ENCODE measurements at regions not wholly inside any gene's neighbourhood (a gene's known extent, or its start where the extent isn't known, plus 50 kb on each side); places are given as distances from the start of the nearest gene placed in this dataset.
A peak's percentile ranks its signal among the peaks of the same experiment; 100 is the strongest.

DNA sequence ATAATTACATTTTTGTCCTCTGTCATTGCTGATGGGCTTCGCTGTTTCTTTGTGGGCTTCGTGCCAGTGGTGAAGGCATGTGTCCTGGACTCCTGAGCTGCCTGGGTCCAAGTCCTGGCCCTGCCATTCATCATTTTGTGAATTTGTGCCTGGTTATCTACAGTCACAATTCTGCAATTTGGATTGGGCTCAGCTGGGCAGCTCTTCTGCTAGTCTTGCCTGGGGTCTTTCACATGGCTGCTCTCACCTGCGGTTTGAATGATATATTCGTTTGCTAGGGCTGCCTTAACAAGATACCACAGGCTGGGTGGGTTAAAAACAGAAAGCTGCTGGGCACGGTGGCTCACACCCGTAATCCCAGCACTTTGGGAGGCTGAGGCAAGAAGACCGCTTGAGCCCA lies 192.7 kb upstream of the IER5L start:
- in situ Hi-C loops (cut with HindIII; ENCODE audit: low pct_unique_long_range_greater_than_20kb, low sequenced_read_pairs) = no loop called here
- no peak for DNase-seq (ENCODE audit: low read depth)

DNA sequence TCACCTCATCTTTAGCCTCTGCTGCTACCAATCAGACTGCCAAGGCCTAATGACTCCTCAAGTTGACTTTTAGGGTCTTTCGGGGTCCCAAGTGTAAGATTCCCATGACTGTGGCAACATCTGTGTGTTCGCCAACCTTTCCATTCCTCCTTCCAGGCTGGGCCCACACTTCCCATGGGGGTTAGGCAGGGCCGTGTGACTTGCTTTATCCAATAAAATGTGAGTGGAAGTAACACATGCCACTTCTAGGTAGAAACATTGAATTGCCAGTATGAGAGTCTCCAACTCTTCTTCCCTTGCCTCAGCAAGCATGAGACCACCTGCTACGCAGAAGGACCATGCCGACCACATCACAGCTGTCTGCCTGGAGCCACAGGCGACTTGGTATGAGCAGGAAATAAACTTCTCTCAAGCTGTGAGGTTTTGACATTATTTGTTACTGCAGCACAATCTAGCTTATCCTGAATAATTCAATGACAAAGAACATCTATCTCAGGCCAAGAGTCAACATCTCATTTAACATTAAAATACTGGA lies 190.4 kb upstream of the IER5L start:
- in situ Hi-C loops (cut with HindIII; ENCODE audit: low pct_unique_long_range_greater_than_20kb, low sequenced_read_pairs) = no loop called here
- DNase-seq (ENCODE audit: low read depth) = no peak

DNA sequence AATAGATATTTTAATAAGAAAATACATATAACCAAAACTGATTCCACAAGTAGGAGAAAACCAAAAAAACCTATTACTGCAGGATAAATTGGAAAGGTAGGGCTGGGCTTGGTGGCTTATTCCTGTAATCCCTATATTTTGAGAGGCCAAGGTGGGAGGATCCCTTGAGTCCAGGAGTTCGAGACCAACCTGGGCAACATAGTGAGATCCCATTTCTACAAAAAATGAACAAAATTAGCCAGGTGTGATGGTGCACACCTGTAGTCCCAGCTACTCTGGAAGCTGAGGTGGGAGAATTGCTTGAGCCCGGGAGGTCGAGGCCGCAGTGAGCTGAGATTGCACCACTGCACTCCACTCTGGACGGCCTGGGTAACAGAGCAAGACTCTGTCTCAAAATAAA lies 189.2 kb upstream of the IER5L start:
- in situ Hi-C loops (cut with HindIII; ENCODE audit: low pct_unique_long_range_greater_than_20kb, low sequenced_read_pairs) = no loop called here
- no peak for DNase-seq (ENCODE audit: low read depth)

DNA sequence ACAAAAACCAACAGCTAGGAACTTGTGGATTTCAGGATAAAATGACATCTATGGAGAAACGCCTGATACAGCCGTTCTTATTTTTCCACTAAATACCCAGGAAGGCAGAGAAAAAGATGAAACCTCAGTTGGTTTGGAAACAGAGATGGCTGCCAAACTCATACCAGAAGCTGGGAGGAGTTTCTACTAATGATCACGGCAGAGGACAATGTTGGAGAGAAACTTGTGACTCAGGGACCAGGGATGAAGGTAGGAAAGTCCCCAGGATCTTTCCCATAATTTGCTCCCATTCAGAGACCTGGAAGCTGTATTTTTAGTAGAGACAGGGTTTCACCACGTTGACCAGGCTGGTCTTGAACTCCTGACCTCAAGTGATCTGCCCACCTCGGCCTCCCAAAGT lies 187.1 kb upstream of the IER5L start:
- no peak for DNase-seq (ENCODE audit: low read depth)
- in situ Hi-C loops (cut with HindIII; ENCODE audit: low pct_unique_long_range_greater_than_20kb, low sequenced_read_pairs) = no loop called here

DNA sequence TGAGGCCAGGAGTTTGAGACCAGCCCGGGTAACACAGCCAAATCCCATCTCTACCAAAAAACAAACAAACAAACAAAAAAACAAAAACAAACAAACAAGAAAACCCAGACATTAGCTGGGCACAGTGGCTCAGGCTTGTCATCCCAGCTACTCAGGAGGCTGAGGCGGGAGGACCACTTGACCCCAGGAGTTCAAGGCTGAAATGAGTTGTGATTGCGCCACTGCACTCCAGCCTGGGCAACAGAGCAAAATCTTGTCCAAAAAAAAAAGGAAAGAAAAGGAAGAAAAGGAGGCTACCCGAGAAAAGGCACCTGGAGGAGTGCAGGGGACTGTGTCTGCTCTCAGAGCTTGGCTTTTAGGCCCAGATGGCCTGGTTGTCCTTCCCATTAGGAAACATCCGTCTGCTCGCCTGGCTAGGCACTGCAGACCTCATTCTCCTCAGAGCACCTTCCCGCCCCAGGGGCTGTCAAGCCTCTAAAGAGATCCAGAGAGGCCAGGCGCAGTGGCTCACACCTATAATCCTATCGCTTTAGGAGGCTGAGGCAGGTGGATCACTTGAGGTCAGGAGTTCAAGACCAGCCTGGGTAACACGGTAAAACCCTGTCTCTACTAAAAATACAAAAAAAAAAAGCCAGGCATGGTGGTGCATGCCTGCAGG lies 185.3 kb upstream of the IER5L start:
- in situ Hi-C loops (cut with HindIII; ENCODE audit: low pct_unique_long_range_greater_than_20kb, low sequenced_read_pairs) = no loop called here
- DNase-seq (ENCODE audit: low read depth) = no peak

DNA sequence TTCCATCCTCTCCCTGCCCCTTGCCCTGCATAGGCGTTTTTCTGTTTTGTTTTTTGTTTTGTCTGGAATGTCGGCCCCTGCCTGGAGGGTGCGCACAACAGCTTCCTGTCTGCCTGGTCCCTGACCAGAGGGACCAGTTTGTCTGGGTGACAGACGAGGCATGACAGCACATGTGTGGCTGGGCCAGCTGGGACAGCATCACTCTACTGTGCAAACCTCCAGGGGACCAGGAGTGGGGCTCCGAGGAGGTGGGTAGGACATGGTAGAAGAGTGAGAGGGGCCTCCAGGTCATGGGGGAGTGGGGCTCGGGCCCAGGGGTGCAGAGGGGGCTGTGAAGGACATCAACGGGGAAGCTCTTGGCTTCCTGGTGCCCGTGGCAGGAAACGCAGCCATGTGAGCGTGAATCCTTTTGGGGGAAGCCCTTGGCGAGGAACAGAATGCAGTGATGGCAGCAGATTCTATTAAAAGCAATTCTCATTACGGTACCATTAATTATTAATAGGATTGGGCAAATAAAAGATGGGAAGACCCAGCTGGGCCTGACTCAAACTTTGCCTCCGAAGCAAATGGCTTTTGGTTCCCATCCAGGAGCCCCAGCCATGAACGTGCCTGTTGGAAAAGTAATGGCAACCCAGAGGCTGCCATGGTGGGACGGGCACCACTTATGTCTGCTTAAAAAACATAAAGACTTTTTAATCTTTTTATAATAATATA lies 184.4 kb upstream of the IER5L start:
- peak; percentile 21 for DNase-seq (ENCODE audit: low read depth)
- in situ Hi-C loops (cut with HindIII; ENCODE audit: low pct_unique_long_range_greater_than_20kb, low sequenced_read_pairs) = no loop called here

DNA sequence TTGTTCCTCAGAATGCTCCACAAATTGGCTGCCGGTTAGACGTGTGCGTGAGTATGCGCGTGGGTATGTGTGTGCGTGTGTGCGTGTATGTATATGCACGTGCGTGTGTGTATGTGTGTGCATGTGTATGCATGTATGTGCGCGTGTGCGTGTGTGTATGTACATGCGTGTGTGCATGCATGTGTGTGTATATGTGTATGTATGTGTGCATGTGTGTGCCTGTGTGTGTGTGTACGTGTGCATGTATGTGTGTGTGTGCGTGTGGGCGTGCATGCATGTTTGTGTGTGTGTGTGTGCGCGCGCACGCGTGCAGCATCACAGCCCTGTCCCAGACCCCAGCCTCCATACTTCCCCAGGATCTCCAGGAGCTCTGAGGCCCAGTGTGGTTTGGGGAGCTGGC lies 183.1 kb upstream of the IER5L start:
- no peak for DNase-seq (ENCODE audit: low read depth)
- in situ Hi-C loops (cut with HindIII; ENCODE audit: low pct_unique_long_range_greater_than_20kb, low sequenced_read_pairs) = no loop called here

DNA sequence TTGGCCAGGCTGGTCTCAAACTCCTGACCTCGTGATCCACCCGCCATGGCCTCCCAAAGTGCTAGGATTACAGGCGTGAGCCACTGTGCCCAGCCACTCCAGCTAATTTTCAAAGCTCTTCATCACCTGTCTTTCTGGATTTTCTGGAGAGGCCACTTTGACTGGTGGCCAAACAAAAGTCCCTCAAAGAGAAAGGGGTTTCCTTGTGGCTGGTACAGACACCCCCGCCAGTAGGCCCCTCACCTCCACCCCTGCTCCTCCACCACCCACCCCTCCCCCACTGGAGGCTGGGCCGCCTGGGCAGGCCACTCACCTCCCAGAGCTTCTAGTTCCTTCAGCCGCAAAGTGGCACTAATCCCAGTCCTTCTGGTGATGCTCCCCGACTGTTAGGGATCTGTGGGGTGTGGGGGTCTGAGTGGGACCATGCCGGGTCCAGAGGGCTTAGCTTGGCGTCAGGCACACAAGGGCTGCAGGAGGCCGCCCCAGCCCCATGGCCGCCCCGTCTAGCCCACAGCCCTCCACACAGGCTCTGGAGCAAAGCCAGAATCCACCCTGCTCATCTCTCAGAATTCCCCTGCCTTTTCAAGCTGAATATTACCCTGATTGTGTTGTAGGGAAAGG lies 182.0 kb upstream of the IER5L start:
- DNase-seq (ENCODE audit: low read depth) = no peak
- in situ Hi-C loops (cut with HindIII; ENCODE audit: low pct_unique_long_range_greater_than_20kb, low sequenced_read_pairs) = no loop called here

DNA sequence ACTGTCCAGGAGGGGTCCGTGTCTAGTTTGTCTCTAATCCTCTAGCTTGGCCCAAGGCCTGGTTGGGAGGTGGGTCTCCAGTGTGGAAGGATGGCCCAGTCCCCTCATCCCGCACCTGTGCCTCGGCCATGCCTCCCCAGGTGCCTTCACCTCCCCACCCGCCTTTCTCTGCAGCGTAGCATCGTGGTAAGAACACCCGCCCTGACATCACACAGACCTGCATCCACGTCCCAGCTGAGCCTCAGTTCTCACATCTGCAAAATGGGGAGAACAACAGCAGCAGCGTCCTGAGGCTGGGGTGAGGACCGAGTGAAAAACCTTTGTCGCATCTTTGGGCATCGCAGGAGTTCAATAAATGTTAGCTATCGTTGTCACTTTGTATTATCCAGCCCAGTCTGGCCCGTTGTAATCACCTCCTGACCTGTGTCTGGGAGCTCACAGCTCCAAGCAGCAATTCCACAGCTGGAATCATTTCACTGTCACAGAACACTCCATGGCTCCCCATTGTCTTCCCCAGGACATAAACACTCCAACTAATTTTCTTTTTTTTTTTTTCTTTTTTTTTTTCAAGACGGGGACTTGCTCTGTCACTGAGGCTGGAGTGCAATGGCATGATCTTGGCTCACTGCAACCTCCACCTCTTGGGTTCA lies 181.2 kb upstream of the IER5L start:
- DNase-seq (ENCODE audit: low read depth) = no peak
- in situ Hi-C loops (cut with HindIII; ENCODE audit: low pct_unique_long_range_greater_than_20kb, low sequenced_read_pairs) = no loop called here

DNA sequence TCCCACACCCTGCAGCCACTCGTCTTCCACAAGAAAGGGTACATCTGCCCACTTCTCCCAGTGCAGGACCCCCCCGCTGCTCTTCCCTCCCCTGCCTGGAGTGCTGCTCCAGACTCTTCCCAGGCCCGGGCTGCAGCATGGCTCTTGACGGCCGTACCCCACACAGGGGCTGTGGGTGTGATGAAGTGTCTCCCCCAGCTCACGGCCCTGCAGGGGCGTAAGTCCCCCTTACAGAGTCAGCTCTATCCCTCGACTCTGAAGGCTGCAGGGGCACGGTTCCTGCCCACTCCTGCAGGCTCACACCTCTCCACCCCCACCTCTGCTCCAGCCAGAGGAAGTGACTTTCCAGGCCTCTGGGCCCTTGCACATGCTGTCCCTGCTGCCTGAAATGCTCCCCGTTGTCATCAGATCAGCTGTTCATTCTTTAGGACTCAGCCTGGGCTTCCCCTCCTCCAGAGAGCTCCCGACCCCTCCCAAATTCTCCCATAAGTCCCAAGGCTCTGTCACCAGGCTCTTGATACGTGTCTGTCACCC lies 180.6 kb upstream of the IER5L start:
- DNase-seq (ENCODE audit: low read depth) = no peak
- in situ Hi-C loops (cut with HindIII; ENCODE audit: low pct_unique_long_range_greater_than_20kb, low sequenced_read_pairs) = no loop called here

DNA sequence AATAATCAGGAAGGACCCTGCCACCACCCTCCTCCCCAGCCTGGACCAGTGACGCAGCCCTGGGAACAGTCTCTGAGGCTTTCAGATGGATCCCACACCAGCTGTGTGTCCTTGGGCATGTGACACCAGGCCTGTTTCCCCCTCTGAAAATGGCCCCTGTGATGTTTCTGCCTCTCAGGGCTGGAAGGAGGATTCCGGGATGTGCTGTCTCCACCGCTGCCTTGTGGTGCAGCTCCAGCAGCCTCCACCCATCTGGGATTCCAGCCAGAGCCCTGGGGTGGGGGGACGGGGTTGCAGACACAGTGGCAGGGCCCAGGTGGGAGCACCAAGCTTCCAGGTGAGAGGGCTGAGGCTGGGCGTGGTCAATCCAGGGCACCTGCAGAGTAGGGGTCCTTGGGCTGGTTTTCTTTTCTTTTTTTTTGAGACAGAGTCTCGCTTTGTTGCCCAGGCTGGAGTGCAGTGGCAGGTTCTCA lies 179.7 kb upstream of the IER5L start:
- DNase-seq (ENCODE audit: low read depth) = no peak
- in situ Hi-C loops (cut with HindIII; ENCODE audit: low pct_unique_long_range_greater_than_20kb, low sequenced_read_pairs) = no loop called here

DNA sequence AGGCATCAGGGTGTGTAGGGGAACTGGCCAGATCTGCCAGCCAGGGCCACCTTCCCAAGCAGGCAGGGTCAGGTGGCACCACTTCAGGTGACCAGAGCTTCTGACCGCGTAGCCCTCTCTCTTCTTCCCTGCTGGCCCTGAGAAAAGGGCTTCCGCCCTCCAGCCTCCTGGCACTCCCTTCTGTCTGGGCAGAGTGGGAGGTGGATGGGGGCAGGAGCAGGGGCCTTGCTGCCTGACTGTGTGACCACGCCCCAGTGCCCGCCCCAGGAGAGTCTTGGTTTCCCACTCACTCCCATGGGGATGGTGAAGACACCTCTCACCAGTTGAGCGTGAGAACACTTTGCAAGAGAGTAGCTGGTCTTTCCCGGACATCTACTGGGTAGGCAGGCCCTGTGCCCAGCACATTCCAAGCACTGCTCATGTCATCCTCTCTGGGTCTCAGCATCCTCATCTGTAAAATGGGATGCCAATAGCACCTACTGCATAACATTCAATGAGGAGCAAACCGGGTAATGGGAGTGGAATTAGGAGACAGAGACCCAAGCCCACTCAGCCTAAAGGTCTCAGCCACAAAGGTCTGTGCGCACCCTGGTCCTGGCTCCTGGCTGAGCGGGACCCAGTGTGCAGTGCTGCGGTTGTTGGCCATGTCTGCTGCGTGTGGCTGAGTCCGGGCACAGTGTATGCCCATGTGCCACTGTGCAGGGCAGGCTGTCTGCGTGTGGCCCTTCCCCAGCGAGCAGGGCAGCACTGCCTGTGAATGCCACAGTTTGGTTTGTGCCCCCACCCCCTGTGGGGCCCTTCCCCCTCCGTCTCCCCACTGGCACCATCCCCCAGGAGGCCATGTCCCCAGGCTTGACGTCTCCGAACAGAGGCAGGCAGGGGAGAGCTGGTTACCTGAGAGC lies 179.1 kb upstream of the IER5L start:
- no peak for DNase-seq (ENCODE audit: low read depth)
- in situ Hi-C loops (cut with HindIII; ENCODE audit: low pct_unique_long_range_greater_than_20kb, low sequenced_read_pairs) = no loop called here

DNA sequence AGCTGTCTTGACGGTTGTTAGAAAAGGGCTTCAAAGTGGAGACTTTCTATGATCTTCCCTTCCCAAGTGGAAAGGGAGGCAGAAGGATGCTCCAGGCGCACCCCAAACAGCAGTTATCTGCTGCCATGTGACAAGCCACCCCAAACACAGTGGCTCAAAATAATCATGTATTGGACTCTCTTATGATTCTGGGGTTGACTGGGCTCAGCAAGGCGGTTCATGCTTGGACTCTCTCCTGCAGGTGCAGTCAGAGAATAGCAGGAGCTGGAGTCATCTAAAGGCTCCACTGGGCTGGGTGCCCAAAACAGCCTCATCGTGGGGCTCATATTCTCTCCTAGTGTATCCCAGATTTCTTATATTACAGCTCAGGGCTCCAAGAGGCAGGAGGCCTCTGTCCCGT lies 177.6 kb upstream of the IER5L start:
- in situ Hi-C loops (cut with HindIII; ENCODE audit: low pct_unique_long_range_greater_than_20kb, low sequenced_read_pairs) = no loop called here
- no peak for DNase-seq (ENCODE audit: low read depth)

DNA sequence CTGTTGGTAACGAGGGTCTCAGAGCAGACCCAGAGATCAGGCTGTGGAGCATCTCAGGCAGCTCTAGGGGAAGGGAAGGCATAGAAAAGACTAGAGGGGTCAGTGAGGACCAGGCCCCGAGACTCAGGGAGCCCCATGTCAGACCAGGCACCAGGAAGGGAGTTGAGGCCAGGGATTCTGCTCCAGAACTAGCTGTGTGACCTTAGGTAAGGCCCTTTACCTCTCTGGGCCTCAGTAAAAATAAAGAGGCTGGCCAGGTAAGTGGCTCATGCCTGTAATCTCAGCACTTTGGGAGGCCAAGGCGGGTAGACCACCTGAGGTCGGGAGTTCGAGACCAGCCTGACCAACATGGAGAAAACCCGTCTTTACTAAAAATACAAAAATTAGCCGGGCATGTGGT lies 176.4 kb upstream of the IER5L start:
- in situ Hi-C loops (cut with HindIII; ENCODE audit: low pct_unique_long_range_greater_than_20kb, low sequenced_read_pairs) = no loop called here
- DNase-seq (ENCODE audit: low read depth) = no peak

DNA sequence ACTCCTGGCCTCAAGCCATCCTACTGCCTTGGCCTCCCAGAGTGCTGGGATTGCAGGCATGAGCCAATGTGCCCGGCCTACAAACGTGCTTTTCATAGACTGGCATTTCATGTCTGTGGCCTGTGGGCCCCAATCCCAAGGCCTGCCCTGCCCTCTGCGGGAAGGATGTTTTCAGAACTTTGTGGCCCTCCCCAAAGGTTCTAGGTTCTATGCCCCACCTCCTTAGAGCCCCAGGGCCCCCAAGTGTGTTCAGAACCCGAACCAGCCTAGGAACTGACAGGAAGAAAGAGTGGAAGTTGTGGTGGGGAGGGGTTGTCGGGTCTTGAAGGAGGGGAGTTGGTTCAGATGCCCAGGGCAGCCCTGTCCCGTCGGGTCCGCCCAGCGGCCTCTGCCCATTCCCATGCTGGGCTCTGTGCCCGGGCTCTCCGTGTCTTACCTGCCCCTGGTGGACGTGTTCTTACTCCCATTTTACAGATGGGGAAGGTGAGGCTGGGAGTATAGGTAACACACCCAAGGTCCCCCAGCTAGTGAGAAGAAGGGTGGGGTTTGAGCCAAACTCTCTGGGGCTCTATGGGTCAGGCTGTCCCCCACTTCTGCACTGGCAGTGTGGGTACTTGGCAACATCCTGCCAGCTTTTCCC lies 175.8 kb upstream of the IER5L start:
- in situ Hi-C loops (cut with HindIII; ENCODE audit: low pct_unique_long_range_greater_than_20kb, low sequenced_read_pairs) = no loop called here
- DNase-seq (ENCODE audit: low read depth) = no peak

DNA sequence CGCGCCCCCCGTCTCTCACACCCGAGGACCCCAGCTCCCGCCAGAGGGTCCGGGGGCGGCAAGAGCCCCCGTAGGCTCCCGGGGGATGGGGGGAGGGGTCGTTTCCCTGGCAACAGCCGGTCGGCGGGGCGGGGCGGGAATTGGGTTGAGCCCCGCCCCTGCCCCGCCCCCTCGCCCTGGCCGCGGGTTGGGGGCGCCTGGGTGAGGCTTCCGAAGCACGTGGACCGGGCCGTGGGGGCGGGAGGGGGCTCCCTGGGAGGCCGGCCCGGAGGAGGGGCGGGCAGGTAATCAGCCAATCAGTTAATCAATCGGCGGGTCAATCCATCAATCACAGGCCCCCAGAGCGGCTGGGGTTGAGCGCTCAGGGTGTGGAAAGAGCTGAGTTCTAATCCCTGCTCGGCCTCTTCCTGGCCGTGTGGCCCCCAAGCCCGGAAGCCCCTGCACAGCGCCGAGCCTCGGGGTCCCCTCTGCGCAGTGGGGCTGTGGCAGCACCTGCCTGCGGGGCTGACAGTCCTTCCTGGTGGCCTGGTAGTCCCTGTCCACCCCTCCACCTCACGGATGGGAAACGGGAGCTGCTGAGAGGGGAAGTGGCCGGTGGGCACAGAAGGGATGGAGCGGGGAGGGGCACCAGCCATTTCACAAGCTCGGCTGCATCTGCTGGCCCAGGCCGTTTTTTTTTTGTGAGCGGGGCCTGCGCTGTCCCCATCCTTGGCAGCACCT lies 174.2 kb upstream of the IER5L start:
- in situ Hi-C loops (cut with HindIII; ENCODE audit: low pct_unique_long_range_greater_than_20kb, low sequenced_read_pairs) = no loop called here
- no peak for DNase-seq (ENCODE audit: low read depth)

DNA sequence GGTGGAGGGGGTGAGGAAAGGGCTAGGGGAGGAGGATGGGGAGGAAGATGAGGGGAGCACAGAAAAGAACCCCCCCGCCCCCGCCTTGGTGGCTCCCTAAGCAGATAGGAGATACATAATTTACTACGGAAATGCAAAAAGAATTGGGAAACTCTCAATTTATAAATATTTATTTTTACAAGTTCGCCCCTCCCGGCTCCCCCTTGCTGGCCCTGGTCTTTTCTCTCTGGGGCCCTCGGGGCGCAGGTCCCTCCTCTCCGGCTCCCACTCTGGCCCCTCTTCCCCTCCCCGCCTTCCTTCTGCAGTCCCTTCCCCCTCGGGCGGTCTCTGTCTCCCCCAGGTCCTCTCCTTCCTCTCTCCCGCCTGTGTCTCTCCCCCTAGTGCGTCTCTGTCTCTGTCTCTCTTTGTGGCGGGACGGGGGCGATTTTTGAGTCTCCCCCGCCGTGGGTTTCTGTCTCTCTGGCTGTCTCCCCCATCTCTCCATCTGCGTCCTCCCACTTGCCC lies 173.6 kb upstream of the IER5L start:
- in situ Hi-C loops (cut with HindIII; ENCODE audit: low pct_unique_long_range_greater_than_20kb, low sequenced_read_pairs) = no loop called here
- no peak for DNase-seq (ENCODE audit: low read depth)

Data from Caki2 (cell line).